GM18507 (cell line): ENCODE measurements at regions not wholly inside any gene's neighbourhood (a gene's known extent, or its start where the extent isn't known, plus 50 kb on each side); places are given as distances from the start of the nearest gene placed in this dataset.

ENCODE experiments used
- DNase-seq: peaks from one replicate; pipeline ENCODE4 v3.0.0; 2011; ENCODE audit warnings: low read depth; ENCODE audit not compliant: insufficient read length; ENCODE audit errors: extremely low spot score
- FAIRE-seq: peaks from 2 replicates; lab custom pipeline; 2011; peaks lifted over from hg19 to GRCh38; lab: Jason Lieb, UNC

DNA sequence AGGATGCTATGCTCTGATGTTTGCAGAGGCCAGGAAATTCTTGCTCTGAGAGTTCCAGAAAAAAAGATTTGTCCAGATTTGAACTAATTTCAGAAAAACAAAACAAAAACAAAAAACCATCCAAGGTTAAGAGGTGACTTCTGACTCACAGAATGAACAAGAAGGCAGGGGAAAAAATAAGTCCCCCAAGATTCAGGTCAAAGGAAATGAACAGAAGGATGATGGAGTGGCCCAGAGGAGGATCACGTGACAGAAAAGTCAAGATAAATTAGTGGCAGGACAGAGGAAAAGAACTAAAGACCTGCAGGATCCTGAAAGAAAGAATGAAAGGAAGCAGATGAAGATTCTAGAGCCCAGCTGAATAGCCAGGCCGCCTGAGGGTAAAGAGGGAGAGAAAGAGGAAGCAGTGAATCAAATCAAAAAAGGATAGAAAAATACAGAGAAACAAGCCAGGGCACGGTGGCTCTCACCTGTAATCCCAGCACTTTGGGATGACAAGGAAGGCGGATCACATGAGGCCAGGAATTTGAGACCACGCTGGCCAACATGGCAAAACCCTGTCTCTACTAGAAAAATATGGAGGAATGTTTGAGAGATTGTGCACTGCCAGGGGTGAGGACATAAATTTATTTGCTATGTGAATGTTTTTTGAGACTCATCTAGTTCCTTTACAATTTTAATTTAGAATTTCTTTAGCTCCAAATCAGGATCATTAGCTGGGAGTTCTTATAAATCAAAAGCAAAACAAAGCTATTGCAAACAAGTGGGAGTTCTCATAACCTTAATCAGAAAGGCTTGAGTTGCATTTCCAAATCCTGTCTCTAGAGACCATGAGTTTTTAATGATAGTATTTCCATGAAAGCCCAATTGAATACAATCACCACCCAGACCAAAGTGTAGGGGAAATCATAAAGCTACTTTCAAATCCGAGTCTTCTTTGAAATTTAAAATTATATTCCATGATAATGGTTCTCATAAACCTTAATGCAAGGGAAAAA is 217.1 kb upstream of the PLEKHG7 start:
- peak; percentile 77 for FAIRE-seq
- DNase-seq: no peak

DNA sequence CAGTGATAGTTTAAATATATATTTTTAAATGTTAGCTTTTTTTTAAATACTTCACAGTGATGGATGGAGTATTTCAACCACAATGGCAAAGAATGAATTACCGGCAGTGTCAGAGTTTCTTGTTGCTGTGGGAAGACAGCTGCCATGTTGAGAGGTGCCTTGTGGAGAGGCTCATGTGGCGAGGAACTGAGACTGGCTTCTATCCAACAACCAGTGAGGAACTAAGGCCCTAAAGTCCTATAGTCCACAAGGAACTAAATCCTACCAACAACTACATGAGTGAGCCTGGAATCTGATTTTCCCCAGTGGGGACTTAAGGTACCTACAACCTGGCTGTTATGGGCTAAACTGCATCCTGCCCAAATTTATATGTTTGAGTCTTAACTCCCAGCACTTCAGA is 220.2 kb upstream of the PLEKHG7 start:
- FAIRE-seq (peak; percentile 53), DNase-seq (no peak)

DNA sequence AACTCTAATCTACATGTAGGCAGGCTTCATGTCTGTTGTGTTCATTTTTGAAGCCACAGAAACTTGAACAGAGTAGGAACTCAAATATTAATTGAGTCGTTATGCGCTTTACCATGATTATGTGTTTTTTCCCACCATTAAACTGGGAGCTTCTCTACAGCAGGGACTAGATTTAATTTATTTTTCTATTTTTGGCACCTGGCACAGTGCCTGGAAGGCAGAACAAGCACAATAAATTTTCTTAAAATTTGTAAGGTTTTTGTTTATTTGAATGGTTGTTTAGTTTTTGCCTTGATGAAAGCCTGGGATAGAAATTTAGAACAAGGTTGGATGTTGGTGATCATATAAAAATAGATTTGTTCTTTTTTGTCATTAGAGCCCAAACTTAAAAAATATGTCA is 221.7 kb upstream of the PLEKHG7 start:
- DNase-seq (no peak), FAIRE-seq (no peak)

DNA sequence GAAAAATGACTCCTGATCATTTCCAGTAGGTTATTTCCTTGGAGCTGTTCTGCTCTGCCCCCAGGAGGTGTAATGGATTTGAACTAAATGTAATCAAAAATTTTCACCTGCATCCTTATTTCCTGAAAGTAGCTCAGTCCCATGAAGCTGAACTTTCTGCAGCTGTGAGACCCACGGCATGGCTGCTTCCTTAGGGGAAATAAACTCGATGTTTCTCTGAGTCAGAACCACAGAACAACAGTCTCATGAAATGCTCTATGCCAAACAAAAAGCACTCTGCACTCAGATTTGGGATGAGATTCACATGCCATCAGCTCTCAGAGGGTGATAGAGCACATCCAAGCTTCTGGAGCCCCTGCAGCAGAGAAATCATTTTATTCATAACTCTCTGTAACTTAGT is 224.1 kb upstream of the PLEKHG7 start:
- DNase-seq (no peak), FAIRE-seq (no peak)

DNA sequence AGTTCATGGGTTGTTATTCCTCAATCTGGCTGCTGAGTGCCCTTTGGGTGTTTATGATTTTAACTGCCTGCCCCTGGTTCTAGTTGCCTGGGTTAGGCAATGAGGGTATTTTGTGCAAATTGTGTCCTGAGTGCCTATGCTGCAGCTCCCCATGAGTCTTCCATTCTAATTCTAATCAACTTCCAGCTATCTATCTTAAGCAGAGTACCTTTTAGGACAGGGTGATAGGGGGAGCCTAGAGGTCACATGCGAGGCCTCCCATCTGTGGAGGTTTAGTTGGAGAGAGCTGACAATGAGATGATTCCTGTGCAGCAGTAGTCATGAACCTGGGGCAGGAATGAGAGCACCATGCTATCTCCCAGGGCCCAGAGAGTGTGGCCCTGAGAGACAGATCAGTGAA is 225.9 kb upstream of the PLEKHG7 start:
- DNase-seq: no peak
- FAIRE-seq: no peak

DNA sequence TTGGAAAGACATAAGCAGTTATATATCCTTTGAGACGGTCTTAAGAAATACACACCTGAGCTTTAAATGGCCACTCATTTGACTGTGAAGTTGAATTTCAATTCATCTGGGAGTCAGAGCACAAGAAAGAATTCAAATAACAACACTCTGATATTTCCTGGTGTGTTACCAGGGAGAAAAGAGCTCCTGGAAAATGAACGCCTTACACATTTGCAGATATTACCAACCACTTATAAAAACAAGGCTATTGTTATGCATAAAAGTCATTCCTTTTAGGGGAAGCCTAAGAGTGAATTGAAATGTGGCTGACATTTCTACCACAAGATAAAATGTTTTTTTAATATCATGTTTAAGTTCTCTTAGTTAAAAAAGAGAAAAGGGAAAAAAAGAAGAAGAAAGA is 229.2 kb upstream of the PLEKHG7 start:
- DNase-seq (no peak), FAIRE-seq (peak; percentile 5)

DNA sequence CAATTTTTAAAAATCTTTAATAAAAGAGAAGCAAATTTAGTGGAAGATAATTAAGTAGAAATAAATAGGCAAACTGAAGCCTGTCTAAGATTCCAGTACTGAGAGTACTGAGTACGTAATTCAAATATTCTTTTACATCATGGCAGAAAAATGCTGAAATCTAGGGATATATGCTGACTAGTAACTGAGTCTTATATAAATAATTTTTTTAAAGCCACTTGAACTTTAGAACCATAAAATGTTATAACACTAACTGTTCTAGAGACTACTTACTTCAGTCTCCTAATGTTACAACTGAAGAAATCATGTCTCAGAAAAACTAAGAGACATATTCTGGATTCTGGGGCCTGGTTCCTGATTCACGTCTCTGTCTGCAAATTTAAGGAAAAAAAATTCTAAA is 230.6 kb upstream of the PLEKHG7 start:
- no peak for FAIRE-seq
- DNase-seq: no peak

DNA sequence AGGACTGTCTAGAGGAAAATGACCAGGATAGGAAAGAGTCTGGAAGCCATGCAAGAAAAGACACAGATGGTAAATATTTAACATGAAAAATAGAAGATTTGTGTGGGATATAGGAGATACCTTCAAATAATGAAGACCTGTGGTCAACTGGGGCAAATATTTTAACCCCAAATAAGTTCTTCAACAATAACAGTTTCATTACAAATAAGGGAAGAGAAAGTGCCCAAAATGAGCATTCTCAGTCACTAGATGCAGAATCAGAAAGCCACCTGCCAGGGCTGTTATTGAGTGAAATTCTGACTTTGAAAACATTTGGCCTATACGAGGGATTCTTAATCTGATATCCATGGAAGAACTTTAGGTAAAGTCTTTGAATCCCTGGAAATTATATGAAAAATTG is 231.2 kb upstream of the PLEKHG7 start:
- FAIRE-seq (no peak), DNase-seq (no peak)

DNA sequence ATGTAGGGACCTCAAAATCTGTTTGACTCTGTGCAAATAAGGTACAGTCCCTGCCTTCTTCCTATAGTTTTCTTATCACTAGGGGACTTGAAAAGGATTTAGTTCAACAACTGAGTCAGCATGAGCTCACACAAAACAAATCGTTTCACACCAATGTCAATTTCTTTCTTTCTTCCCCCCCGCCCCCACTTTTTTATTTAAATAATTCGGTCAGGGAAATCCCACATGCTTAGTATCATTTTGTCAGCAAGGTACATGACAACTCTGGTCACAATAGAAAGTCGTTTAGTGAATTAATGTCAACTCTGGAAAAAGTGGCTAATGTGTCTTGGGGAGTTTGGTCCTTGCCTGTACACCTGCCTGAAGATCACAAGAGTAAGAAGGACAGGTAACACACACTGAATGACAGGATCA is 232.2 kb upstream of the PLEKHG7 start:
- FAIRE-seq (peak; percentile 95), DNase-seq (no peak)

DNA sequence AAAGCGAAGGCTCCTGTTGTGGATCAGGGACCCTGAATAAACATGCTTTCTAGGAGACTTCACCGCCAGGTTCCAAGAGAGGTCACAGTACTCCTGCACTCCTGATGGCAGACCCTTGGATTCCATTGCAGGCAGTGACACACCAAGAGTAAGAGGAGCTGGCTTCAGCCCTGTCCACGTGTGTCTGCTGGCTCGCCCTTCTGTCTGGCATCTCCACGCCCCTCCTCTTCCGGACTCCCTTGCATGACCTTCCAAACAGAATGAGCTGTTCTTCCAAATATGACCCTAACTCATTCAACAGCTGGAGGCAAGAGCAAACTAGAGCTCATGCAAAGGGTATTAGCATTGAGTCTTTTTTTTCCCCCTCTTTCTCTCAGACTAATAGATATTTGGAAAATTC is 233.0 kb upstream of the PLEKHG7 start:
- no peak for FAIRE-seq

DNA sequence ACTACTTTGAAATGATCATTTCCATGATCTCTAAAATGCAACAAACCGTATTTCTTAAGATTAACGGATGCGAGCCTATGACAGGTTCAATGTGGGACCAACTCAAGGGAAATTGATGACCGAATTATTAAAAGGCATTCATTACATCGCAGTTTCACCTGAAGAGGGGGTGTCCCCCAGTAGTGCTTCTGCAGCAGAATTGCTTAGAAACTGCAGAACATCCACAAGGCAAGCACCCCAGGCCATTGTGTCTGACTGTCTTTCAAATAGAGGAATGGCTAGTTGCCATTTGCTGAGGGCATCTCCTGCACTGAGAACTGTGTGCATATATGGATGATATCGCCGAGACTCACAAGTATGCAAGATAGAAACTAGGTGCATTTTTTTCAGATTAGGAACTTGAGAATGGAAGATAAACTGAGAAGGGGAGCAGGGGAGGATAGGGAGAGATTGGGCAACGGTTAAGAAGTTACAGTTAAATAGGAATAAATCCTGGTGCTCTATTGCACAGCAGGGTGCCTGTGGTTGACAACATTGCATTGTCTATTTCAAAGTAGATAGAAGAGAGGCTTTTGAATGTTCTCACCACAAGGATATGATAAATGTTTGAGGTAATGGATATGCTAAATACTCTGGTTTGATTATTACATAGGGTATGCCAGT is 234.3 kb upstream of the PLEKHG7 start:
- DNase-seq (no peak), FAIRE-seq (no peak)

More for the DNA sequence above, 233.0 kb upstream of the PLEKHG7 start:
- DNase-seq: no peak

DNA sequence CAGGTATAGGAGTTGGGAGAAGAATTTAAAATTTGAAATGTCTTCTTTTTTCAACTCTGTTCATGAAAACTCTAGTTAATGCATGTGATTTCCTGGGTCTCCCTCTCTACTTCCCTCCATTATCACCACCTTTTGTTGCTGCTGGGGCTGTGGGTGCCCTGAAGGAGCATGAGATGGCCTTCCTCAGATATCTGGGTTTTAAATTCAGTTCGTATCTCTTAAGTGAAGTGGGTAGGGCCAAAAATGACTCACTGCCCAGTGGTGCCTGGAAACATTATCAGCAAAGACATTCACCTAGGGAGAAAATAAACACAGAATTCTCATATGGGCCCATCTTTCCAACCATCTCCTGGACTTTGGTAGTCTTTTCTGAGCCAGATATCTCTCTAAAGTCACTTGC is 234.9 kb upstream of the PLEKHG7 start:
- FAIRE-seq: peak; percentile 85

DNA sequence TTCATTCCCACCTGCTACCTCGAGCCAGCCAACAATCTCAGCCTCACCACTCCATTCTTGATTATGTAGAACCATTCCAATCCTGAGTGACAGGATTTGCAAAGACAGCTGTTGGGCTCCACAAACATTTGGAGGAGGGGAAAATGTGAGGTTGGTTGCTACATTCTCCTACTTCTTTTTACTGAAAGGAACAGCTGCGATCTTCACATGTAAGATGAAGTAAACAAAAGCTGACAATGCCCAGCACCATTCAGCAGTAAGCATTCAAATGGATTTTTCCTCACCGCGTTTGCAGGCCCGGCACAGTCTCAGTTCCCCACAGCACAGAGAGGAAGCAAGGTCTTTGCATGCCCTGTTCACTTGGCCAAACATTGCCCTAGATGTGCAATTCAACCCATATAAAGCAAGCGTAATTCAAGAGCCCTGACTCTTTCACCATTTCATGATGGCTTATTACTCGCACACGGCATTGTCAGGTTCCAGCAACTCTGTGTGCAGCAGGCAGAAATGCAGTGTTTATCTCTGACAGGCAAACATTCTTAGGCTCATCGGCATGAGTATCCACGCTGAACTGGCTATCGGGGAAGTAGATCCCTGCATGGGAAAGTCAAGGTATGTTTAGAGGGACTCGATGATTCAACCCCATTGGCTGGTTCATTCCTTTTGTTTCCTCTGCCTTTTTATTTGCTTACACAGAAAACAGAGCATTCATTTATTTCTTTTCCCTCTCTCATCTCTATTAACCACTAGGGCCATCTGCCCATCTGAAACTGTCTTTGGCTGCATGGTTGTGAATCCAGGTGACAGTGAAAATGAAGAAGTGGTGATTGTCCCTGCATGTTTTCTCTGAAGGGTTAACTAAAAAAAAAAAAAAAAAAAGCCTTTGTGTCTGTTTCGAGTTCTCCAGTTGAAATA is 236.1 kb upstream of the PLEKHG7 start:
- DNase-seq (no peak), FAIRE-seq (peak; percentile 95)

More for the DNA sequence above, 234.9 kb upstream of the PLEKHG7 start:
- no peak for DNase-seq

DNA sequence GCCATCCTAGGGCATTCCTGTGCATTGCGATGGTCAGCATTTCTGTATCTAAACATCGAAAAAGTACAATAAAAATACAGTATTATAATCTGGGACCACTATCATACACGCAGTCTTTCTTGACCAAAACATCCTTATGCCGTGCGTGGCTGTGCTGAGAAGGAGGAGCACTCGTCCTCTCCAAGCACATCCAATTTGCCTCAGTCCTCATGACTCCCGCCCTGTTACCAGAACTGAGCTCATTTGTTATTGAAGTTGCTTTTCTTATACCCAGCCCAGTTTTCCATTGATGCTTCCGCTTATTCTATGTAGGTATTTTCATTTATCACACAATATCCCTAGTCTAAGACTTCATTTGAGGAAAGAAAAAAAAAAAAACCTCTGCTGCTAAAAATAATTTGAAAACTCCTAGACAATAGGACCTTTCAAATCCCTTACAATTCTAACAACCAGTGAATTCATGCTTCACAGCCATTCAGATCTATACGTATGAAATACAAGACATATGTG is 236.9 kb upstream of the PLEKHG7 start:
- FAIRE-seq: no peak

DNA sequence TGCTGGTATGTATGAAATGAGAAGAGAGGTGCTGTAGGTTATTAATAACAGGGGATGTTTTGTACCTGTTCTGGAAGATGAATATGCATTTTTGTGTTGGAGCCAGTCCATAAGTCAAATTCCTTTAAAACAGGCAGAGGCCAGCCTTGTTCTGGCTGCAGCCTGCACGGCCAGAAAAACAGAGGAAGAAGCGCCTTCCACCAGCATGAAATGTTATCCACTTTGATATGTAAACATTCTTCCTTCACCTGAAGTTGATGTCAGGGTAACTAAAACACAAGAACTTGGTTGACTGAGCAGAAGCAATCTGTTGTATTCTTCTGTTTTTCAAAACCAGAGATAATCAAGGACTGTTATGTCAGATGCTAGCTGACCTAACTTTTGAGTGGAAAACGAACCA is 237.9 kb upstream of the PLEKHG7 start:
- FAIRE-seq: peak; percentile 76
- DNase-seq: no peak

More for the DNA sequence above, 236.9 kb upstream of the PLEKHG7 start:
- no peak for DNase-seq

DNA sequence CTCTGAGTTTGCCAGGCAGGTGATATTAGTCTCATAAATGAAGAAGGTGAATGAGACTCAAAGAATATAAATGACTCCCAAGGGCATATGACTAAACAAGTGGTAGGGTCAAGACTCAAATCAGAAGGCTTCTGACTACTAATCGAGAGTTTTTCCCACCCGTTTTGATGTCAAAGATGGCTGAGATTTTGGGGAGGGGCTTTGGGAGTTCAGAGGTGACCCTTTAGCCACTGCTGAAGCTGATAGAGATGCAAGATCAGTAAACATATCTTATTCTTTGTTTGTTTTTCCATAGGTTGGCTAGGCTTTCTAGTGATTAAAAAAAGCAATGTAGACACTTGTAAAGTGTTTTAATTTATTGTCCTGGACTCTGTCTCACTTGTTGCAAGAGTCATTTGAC is 239.6 kb upstream of the PLEKHG7 start:
- FAIRE-seq (no peak), DNase-seq (no peak)

DNA sequence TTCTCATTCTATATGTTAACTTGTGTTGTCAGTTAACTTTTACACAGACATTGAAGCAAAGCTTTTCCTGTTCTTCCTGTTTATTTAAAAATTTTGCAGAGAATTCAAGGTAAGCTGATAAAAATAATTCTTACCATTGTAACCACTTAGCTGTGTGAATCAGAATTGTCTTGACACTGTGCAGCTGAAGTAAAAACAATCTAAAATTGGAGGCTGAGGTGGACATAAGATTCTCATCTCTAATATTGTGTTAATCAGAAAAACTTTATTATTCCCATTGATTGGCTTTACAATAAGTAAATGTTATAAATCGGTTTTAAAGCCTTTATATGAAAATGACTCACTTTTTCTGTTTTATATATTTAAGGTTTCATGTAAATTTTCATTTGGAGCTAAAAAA is 240.3 kb upstream of the PLEKHG7 start:
- FAIRE-seq: no peak

DNA sequence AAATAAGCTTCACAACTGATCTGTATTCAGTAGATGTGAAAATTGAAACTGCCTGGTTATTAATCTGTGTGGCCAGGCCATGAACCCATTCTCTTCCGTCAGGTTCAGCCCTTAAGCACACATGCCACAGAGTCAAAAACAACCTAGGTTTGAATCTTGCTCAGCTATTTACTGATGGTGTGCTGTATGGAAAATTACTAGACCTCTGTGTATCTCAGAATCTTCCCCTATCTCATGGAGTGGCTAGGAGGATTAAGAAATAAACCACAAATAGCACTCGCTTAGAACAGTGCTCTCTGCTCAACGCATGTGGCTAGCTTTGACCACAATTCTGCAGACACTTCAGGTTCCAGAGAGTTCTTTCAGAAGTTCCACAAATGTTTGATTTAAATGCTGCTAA is 240.7 kb upstream of the PLEKHG7 start:
- DNase-seq (no peak), FAIRE-seq (peak; percentile 98)

More for the DNA sequence above, 240.3 kb upstream of the PLEKHG7 start:
- no peak for DNase-seq

DNA sequence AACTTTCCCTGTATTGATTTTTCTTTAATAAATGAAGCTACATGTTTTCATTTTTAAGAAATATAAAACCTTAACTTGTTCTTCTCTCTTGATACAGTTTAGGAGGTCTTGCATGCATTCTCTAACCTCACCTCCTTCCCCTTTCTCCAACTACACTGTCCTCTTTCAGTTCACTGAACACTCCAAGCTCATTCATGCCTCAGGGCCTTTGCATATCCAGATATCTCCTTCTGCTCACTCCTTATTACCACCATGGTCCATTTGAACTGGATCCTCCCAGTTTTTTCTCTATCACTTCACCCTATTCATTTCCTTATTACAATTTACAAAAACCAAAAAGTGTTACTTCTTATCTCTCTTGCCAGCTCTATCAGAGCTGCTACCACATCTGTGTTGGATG is 242.9 kb upstream of the PLEKHG7 start:
- DNase-seq (no peak), FAIRE-seq (peak; percentile 52)
